Astrocyte (in vitro differentiated cells and primary cell): ENCODE measurements at regions not wholly inside any gene's neighbourhood (a gene's known extent, or its start where the extent isn't known, plus 50 kb on each side); places are given as distances from the start of the nearest gene placed in this dataset.

Source experiments
- DNase-seq: peaks from one replicate; pipeline ENCODE4 v3.0.0-alpha.2; 2010; ENCODE audit warnings: low read depth
- FAIRE-seq: peaks from 2 replicates; lab custom pipeline; 2011; peaks lifted over from hg19 to GRCh38; lab: Jason Lieb, UNC
- H2AFZ ChIP-seq: 2 replicates; pipeline ENCODE4 v1.6.0; 2012; ENCODE audit warnings: low read depth, low read length, inconsistent platforms
- H3K27ac ChIP-seq: 2 replicates; pipeline ENCODE4 v1.5.1; 2011; ENCODE audit warnings: low read depth, low read length, inconsistent platforms
- H3K27me3 ChIP-seq: 2 replicates; pipeline ENCODE4 v1.6.0; 2011; ENCODE audit warnings: low read length, inconsistent platforms; ENCODE audit not compliant: insufficient read depth
- H3K36me3 ChIP-seq: 2 replicates; pipeline ENCODE4 v1.5.1; 2011; ENCODE audit warnings: low read length, inconsistent platforms; ENCODE audit not compliant: insufficient read depth
- H3K4me1 ChIP-seq: 2 replicates; pipeline ENCODE4 v1.5.1; 2011; ENCODE audit warnings: low read length, inconsistent platforms; ENCODE audit not compliant: insufficient read depth
- H3K4me2 ChIP-seq: 2 replicates; pipeline ENCODE4 v1.6.0; 2012; ENCODE audit warnings: low read length, inconsistent platforms
- H3K4me3 ChIP-seq: 2 replicates; pipeline ENCODE4 v1.5.1; 2011; ENCODE audit warnings: low read depth, mild to moderate bottlenecking, low read length, inconsistent platforms; ENCODE audit not compliant: insufficient read depth
- H3K79me2 ChIP-seq: 2 replicates; pipeline ENCODE4 v1.6.0; 2012; ENCODE audit warnings: mild to moderate bottlenecking, low read length, inconsistent platforms; ENCODE audit not compliant: insufficient read depth
- H3K9ac ChIP-seq: 2 replicates; pipeline ENCODE4 v1.6.0; 2012; ENCODE audit warnings: mild to moderate bottlenecking, low read length, inconsistent platforms
- H3K9me3 ChIP-seq: 2 replicates; pipeline ENCODE4 v1.5.1; 2012; ENCODE audit warnings: low read depth, mild to moderate bottlenecking, low read length, inconsistent platforms; ENCODE audit not compliant: insufficient read depth
- H4K20me1 ChIP-seq: 2 replicates; pipeline ENCODE4 v1.6.0; 2012; ENCODE audit warnings: low read length, inconsistent platforms; ENCODE audit not compliant: insufficient read depth
- H3K27ac Mint-ChIP-seq: one replicate; pipeline ENCODE4 v1.8.0; 2021; ENCODE audit warnings: mild to moderate bottlenecking, mixed read lengths; ENCODE audit not compliant: unreplicated experiment
- H3K27me3 Mint-ChIP-seq: one replicate; pipeline ENCODE4 v1.8.0; 2021; ENCODE audit warnings: low read depth, mixed read lengths; ENCODE audit not compliant: unreplicated experiment
- H3K36me3 Mint-ChIP-seq: one replicate; pipeline ENCODE4 v1.8.0; 2021; ENCODE audit warnings: low read depth, mixed read lengths; ENCODE audit not compliant: unreplicated experiment
- H3K4me1 Mint-ChIP-seq: one replicate; pipeline ENCODE4 v1.8.0; 2021; ENCODE audit warnings: low read depth, mixed read lengths; ENCODE audit not compliant: unreplicated experiment
- H3K4me3 Mint-ChIP-seq: one replicate; pipeline ENCODE4 v1.8.0; 2021; ENCODE audit warnings: mild to moderate bottlenecking, moderate library complexity, mixed read lengths; ENCODE audit not compliant: unreplicated experiment
- H3K9me3 Mint-ChIP-seq: one replicate; pipeline ENCODE4 v1.8.0; 2021; ENCODE audit warnings: mild to moderate bottlenecking, mixed read lengths; ENCODE audit not compliant: unreplicated experiment
- EZH2 ChIP-seq: IDR thresholded peaks from 2 replicates; pipeline ENCODE4 v1.6.1; 2012; ENCODE audit warnings: mild to moderate bottlenecking, low read length, inconsistent platforms; ENCODE audit not compliant: insufficient read depth
- TF ChIP-seq, protein P1 (sequence below): IDR thresholded peaks from 2 replicates; pipeline ENCODE4 v1.5.1; 2011; ENCODE audit warnings: low read depth, mild to moderate bottlenecking, inconsistent platforms, low read length, moderate library complexity; ENCODE audit not compliant: insufficient read depth

- Histone ChIP-seq H3K4me2 (no peak overlapping the region), H3K36me3 (no peaks in the 10 kb centered on the region), H3K27me3 (no peaks in the 10 kb centered on the region), H3K4me1 (no peaks in the 10 kb centered on the region), H3K4me3 (no peak overlapping the region), H3K79me2 (no peaks in the 10 kb centered on the region), H2AFZ (no peak overlapping the region), H3K27ac (no peak overlapping the region), H3K9me3 (no peaks in the 10 kb centered on the region), H3K9ac (no peak overlapping the region), H4K20me1 (no peaks in the 10 kb centered on the region)
- Mint-ChIP-seq H3K27me3 (no peaks in the 10 kb centered on the region), H3K27ac (no peak overlapping the region), H3K9me3 (no peaks in the 10 kb centered on the region), H3K36me3 (no peaks in the 10 kb centered on the region), H3K4me3 (no peak overlapping the region), H3K4me1 (peaks cover 13% of the 10 kb centered on the region)
- TF ChIP-seq, protein P1, sequence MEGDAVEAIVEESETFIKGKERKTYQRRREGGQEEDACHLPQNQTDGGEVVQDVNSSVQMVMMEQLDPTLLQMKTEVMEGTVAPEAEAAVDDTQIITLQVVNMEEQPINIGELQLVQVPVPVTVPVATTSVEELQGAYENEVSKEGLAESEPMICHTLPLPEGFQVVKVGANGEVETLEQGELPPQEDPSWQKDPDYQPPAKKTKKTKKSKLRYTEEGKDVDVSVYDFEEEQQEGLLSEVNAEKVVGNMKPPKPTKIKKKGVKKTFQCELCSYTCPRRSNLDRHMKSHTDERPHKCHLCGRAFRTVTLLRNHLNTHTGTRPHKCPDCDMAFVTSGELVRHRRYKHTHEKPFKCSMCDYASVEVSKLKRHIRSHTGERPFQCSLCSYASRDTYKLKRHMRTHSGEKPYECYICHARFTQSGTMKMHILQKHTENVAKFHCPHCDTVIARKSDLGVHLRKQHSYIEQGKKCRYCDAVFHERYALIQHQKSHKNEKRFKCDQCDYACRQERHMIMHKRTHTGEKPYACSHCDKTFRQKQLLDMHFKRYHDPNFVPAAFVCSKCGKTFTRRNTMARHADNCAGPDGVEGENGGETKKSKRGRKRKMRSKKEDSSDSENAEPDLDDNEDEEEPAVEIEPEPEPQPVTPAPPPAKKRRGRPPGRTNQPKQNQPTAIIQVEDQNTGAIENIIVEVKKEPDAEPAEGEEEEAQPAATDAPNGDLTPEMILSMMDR, result no peak
- TF ChIP-seq EZH2, result no peak
- no peak for FAIRE-seq
- no peak for DNase-seq
Observed at GRCh38 chr4:11910812-11911211, 482.1 kb upstream of the HS3ST1 start.

- Mint-ChIP-seq H3K27me3 (peaks cover 5% of the 10 kb centered on the region), H3K4me3 (no peak overlapping the region), H3K36me3 (no peaks in the 10 kb centered on the region), H3K9me3 (peaks cover 3% of the 10 kb centered on the region), H3K4me1 (peaks cover 12% of the 10 kb centered on the region), H3K27ac (no peak overlapping the region)
- Histone ChIP-seq H3K36me3 (no peaks in the 10 kb centered on the region), H2AFZ (no peak overlapping the region), H3K4me2 (no peak overlapping the region), H3K4me1 (no peaks in the 10 kb centered on the region), H3K79me2 (no peaks in the 10 kb centered on the region), H3K27me3 (no peaks in the 10 kb centered on the region), H3K9ac (no peak overlapping the region), H3K9me3 (no peaks in the 10 kb centered on the region), H3K27ac (no peak overlapping the region), H4K20me1 (no peaks in the 10 kb centered on the region), H3K4me3 (no peak overlapping the region)
- no peak for TF ChIP-seq EZH2
- TF ChIP-seq, protein P1, result no peak
- FAIRE-seq, result no peak
- no peak for DNase-seq
Observed at GRCh38 chr4:11908712-11909111, 480.0 kb upstream of the HS3ST1 start.

GRCh38 chr4:11908205-11908604, 479.5 kb upstream of the HS3ST1 start:
- no peaks in the 10 kb centered on the region for H3K36me3 Mint-ChIP-seq

More at GRCh38 chr4:11908205-11908604, 479.5 kb upstream of the HS3ST1 start:
- TF ChIP-seq, protein P1, result no peak
- no peak for TF ChIP-seq EZH2
- Histone ChIP-seq H3K79me2 (no peaks in the 10 kb centered on the region), H2AFZ (no peak overlapping the region), H3K27ac (no peak overlapping the region), H3K27me3 (no peaks in the 10 kb centered on the region), H3K9ac (no peak overlapping the region), H3K4me1 (no peaks in the 10 kb centered on the region), H3K4me3 (no peak overlapping the region), H3K4me2 (no peak overlapping the region), H3K9me3 (no peaks in the 10 kb centered on the region), H3K36me3 (no peaks in the 10 kb centered on the region), H4K20me1 (no peaks in the 10 kb centered on the region)
- FAIRE-seq, result no peak
- no peak overlapping the region for H3K27ac Mint-ChIP-seq
- H3K4me1 Mint-ChIP-seq, result peaks cover 9% of the 10 kb centered on the region
- no peak overlapping the region for H3K4me3 Mint-ChIP-seq
- DNase-seq, result no peak
- H3K27me3 Mint-ChIP-seq, result peaks cover 5% of the 10 kb centered on the region
- peaks cover 3% of the 10 kb centered on the region for H3K9me3 Mint-ChIP-seq
